ENCODE measurements at regions not wholly inside any gene's neighbourhood (a gene's known extent, or its start where the extent isn't known, plus 50 kb on each side); places are given as distances from the start of the nearest gene placed in this dataset. TPM values are rescaled to one million over a fixed set of nuclear protein-coding genes. Genes with fewer than 3 reads are reported as not detected.
"Not testable (repeated sequence)": the region's sequence is repeated elsewhere in the genome, so short reads cannot be mapped to it uniquely, and the experiment has no call there.

- no peaks in the 10 kb centered on the region for H3K27me3 ChIP-seq
- no peak overlapping the region for H3K27ac ChIP-seq
- intact Hi-C loops (cut with DNase I; ENCODE audit: low total_unique reads): no loop called here
- TF ChIP-seq CTCF (IDR thresholded peaks at IDR 0.05) (no peak), POLR2A (IDR thresholded peaks at IDR 0.05) (no peak)
- H3K36me3 ChIP-seq: no peaks in the 10 kb centered on the region
- no peaks in the 10 kb centered on the region for H3K4me1 ChIP-seq
- H3K4me3 ChIP-seq: no peak overlapping the region
- no peaks in the 10 kb centered on the region for H3K9me3 ChIP-seq
- DNase-seq: no peak
Observed at GRCh38 chr2:185676316-185676715, 62.3 kb upstream of the FSIP2 start.

- H3K36me3 ChIP-seq; intact Hi-C loops (cut with DNase I; ENCODE audit: low total_unique reads); H3K9me3 ChIP-seq; DNase-seq; H3K27ac ChIP-seq; H3K27me3 ChIP-seq; H3K4me3 ChIP-seq; H3K4me1 ChIP-seq: not testable (repeated sequence)
Observed at GRCh38 chr2:185687001-185687400, 51.6 kb upstream of the FSIP2 start.

GRCh38 chr2:185687967-185688366 lies 50.6 kb upstream of the FSIP2 start:
- TF ChIP-seq POLR2A (IDR thresholded peaks at IDR 0.05) (no peak), CTCF (IDR thresholded peaks at IDR 0.05) (no peak)
- no peak overlapping the region for H3K4me3 ChIP-seq
- intact Hi-C loops (cut with DNase I; ENCODE audit: low total_unique reads): no loop called here
- no peak overlapping the region for H3K27ac ChIP-seq
- DNase-seq: no peak
- no peaks in the 10 kb centered on the region for H3K36me3 ChIP-seq
- no peaks in the 10 kb centered on the region for H3K9me3 ChIP-seq
- H3K27me3 ChIP-seq: no peaks in the 10 kb centered on the region
- H3K4me1 ChIP-seq: no peaks in the 10 kb centered on the region

Small RNAs in the stretch of these regions (small RNA-seq; reads per million reads assigned to genes)
- not detected for gene RF00096

Measured in uterus (tissue), 3 donors.